H1 (cell line): ENCODE measurements at regions not wholly inside any gene's neighbourhood (a gene's known extent, or its start where the extent isn't known, plus 50 kb on each side); places are given as distances from the start of the nearest gene placed in this dataset.

Experiments
- CTCF ChIA-PET: fragments of 300-600 bp; sonication (Branson Sonifier 250); formaldehyde crosslinking; loops from one replicate; lab custom pipeline; 2021; ENCODE audit not compliant: partially characterized antibody; lab: Charles Lee
- POLR2A ChIA-PET: fragments of 300-600 bp; sonication (Branson Sonifier 250); formaldehyde crosslinking; loops from one replicate; lab custom pipeline; 2021; ENCODE audit warnings: inconsistent platforms; ENCODE audit not compliant: partially characterized antibody; lab: Charles Lee
- DNase-seq, 2 experiments: peaks; one replicate each; pipeline versions ENCODE4 v3.0.0 to v3.0.0-alpha.2; 2010 to 2022; ENCODE audit warnings: low spot score in 2 of 2, low read depth in 1 of 2, mixed read lengths in 1 of 2
- FAIRE-seq: peaks from 2 replicates; lab custom pipeline; 2011; peaks lifted over from hg19 to GRCh38; lab: Jason Lieb, UNC
- H2AFZ ChIP-seq: 2 replicates; pipeline ENCODE4 v1.8.1; 2012; ENCODE audit warnings: low read length, inconsistent platforms
- H2AK5ac ChIP-seq: 2 replicates; pipeline ENCODE4 v1.6.1; 2013; ENCODE audit warnings: low read depth, low read length
- H2BK120ac ChIP-seq: replicated peaks from 2 replicates; pipeline ENCODE3; 2013; ENCODE audit warnings: low read depth, low read length, inconsistent platforms
- H2BK12ac ChIP-seq: 2 replicates; pipeline ENCODE4 v1.6.1; 2013; ENCODE audit warnings: low read depth, low read length
- H2BK15ac ChIP-seq: 2 replicates; pipeline ENCODE4 v1.6.1; 2013; ENCODE audit warnings: low read length
- H2BK20ac ChIP-seq: 2 replicates; pipeline ENCODE4 v1.6.1; 2013; ENCODE audit warnings: low read length
- H2BK5ac ChIP-seq: 2 replicates; pipeline ENCODE4 v1.6.1; 2013; ENCODE audit warnings: low read depth, low read length
- H3K14ac ChIP-seq: 2 replicates; pipeline ENCODE4 v1.6.1; 2013; ENCODE audit warnings: inconsistent platforms; ENCODE audit not compliant: insufficient read length
- H3K18ac ChIP-seq: 2 replicates; pipeline ENCODE4 v1.6.1; 2013; ENCODE audit warnings: low read length; ENCODE audit errors: extremely low read depth
- H3K23ac ChIP-seq: 2 replicates; pipeline ENCODE4 v1.6.1; 2013; ENCODE audit warnings: inconsistent platforms; ENCODE audit not compliant: insufficient read length
- H3K23me2 ChIP-seq: 2 replicates; pipeline ENCODE4 v1.6.1; 2013; ENCODE audit warnings: low read depth, low read length
- H3K27ac ChIP-seq: 2 replicates; pipeline ENCODE4 v1.6.1; 2011; ENCODE audit warnings: low read depth, low read length, inconsistent platforms
- H3K27me3 ChIP-seq, 4 experiments: replicated peaks in 1 of 4; 1 replicate in 1 of 4; 2 replicates in 3 of 4; pipeline versions ENCODE4 v1.6.1 to v1.8.1; 2011 to 2013; ENCODE audit warnings: low read length in 3 of 4, mild to moderate bottlenecking in 3 of 4, inconsistent platforms in 2 of 4, mixed read lengths in 2 of 4, moderate library complexity in 1 of 4; ENCODE audit not compliant: control insufficient read depth in 3 of 4, insufficient read depth in 3 of 4; ENCODE audit errors: extremely low read depth in 1 of 4
- H3K36me3 ChIP-seq, 4 experiments: 2 replicates each; pipeline versions ENCODE4 v1.6.1 to v1.8.1; 2011 to 2013; ENCODE audit warnings: mild to moderate bottlenecking in 4 of 4, low read length in 3 of 4, moderate library complexity in 2 of 4, control low read depth in 1 of 4, inconsistent platforms in 1 of 4; ENCODE audit not compliant: insufficient read depth in 4 of 4, control insufficient read depth in 2 of 4
- H3K4ac ChIP-seq: replicated peaks from 2 replicates; pipeline ENCODE3; 2013; ENCODE audit warnings: low read length, low read depth, mixed read lengths, inconsistent platforms; ENCODE audit not compliant: insufficient read length
- H3K4me1 ChIP-seq, 4 experiments: replicated peaks in 1 of 4; 1 replicate in 1 of 4; 2 replicates in 3 of 4; pipeline versions ENCODE4 v1.6.1 to v1.8.1; 2011 to 2013; ENCODE audit warnings: low read length in 3 of 4, inconsistent platforms in 2 of 4, mixed read lengths in 1 of 4; ENCODE audit not compliant: insufficient read depth in 4 of 4, control insufficient read depth in 3 of 4
- H3K4me2 ChIP-seq, 2 experiments: 2 replicates each; pipeline versions ENCODE4 v1.6.1 to v1.8.1; 2011 to 2013; ENCODE audit warnings: low read depth in 2 of 2, low read length in 2 of 2, control low read depth in 1 of 2, inconsistent platforms in 1 of 2, mild to moderate bottlenecking in 1 of 2; ENCODE audit not compliant: insufficient read depth in 1 of 2
- H3K4me3 ChIP-seq, 4 experiments: fragments of 200-600, 300-600 bp in 1 of 4; sonication (generic), shearing (Covaris generic), sonication (Bioruptor Twin) in 1 of 4; 2 replicates each; pipeline versions ENCODE4 v1.5.1 to v1.8.1; 2011 to 2016; ENCODE audit warnings: low read length in 4 of 4, low read depth in 3 of 4, control low read depth in 2 of 4, inconsistent platforms in 2 of 4, mild to moderate bottlenecking in 2 of 4, mixed read lengths in 1 of 4, moderate library complexity in 1 of 4; ENCODE audit not compliant: insufficient read depth in 2 of 4; ENCODE audit errors: extremely low read depth in 1 of 4
- H3K56ac ChIP-seq: replicated peaks from 2 replicates; pipeline ENCODE3; 2013; ENCODE audit warnings: low read depth, mild to moderate bottlenecking, mixed read lengths, low read length, inconsistent platforms; ENCODE audit not compliant: insufficient read length
- H3K79me1 ChIP-seq: 2 replicates; pipeline ENCODE4 v1.6.1; 2013; ENCODE audit warnings: low read depth, low read length, control low read depth
- H3K79me2 ChIP-seq, 2 experiments: 2 replicates each; pipeline versions ENCODE4 v1.6.1 to v1.8.1; 2012 to 2013; ENCODE audit warnings: low read length in 2 of 2, mild to moderate bottlenecking in 2 of 2, inconsistent platforms in 1 of 2; ENCODE audit not compliant: insufficient read depth in 2 of 2, control insufficient read depth in 1 of 2
- H3K9ac ChIP-seq, 4 experiments: replicated peaks in 1 of 4; 1 replicate in 1 of 4; 2 replicates in 3 of 4; pipeline versions ENCODE4 v1.6.1 to v1.8.1; 2011 to 2013; ENCODE audit warnings: low read depth in 3 of 4, low read length in 3 of 4, control low read depth in 2 of 4, mild to moderate bottlenecking in 2 of 4, moderate library complexity in 2 of 4, inconsistent platforms in 1 of 4; ENCODE audit errors: extremely low read depth in 1 of 4
- H3K9me3 ChIP-seq, 2 experiments: 2 replicates each; pipeline versions ENCODE4 v1.6.1 to v1.8.1; 2012 to 2013; ENCODE audit warnings: mild to moderate bottlenecking in 2 of 2, moderate library complexity in 2 of 2, control low read depth in 1 of 2, inconsistent platforms in 1 of 2, low read depth in 1 of 2, low read length in 1 of 2, mixed read lengths in 1 of 2; ENCODE audit not compliant: insufficient read depth in 2 of 2
- H4K20me1 ChIP-seq, 2 experiments: replicated peaks in 1 of 2; 2 replicates each; pipeline versions ENCODE3 to v1.8.1; 2011 to 2013; ENCODE audit warnings: inconsistent platforms in 2 of 2, low read length in 2 of 2, mild to moderate bottlenecking in 1 of 2; ENCODE audit not compliant: insufficient read depth in 2 of 2, control insufficient read depth in 1 of 2
- H4K5ac ChIP-seq: 2 replicates; pipeline ENCODE4 v1.6.1; 2013; ENCODE audit warnings: low read length, low read depth, mixed read lengths, inconsistent platforms; ENCODE audit not compliant: insufficient read length
- H4K8ac ChIP-seq: 2 replicates; pipeline ENCODE4 v1.8.0; 2013; ENCODE audit warnings: mild to moderate bottlenecking, moderate library complexity, low read length, inconsistent platforms; ENCODE audit not compliant: insufficient read depth; ENCODE audit errors: extremely low read depth
- H4K91ac ChIP-seq: replicated peaks from 2 replicates; pipeline ENCODE3; 2013; ENCODE audit warnings: low read length, mixed read lengths, inconsistent platforms; ENCODE audit not compliant: insufficient read length
- ASH2L ChIP-seq: fragments of 200-600, 300-600 bp; sonication (generic); IDR thresholded peaks from one replicate; pipeline ENCODE4 v1.7.1; 2017; ENCODE audit warnings: low read length
- ATF2 ChIP-seq: IDR thresholded peaks from 2 replicates; pipeline ENCODE4 v1.6.1; 2012; ENCODE audit warnings: low read length, inconsistent platforms
- BCL11A ChIP-seq, 2 experiments: IDR thresholded peaks; one replicate each; pipeline ENCODE4 v1.6.1; 2011; ENCODE audit warnings: low read depth in 2 of 2, low read length in 2 of 2, mild to moderate bottlenecking in 2 of 2
- POLR2A ChIP-seq, 2 experiments: IDR thresholded peaks; 1 replicate in 1 of 2; 2 replicates in 1 of 2; pipeline ENCODE4 v1.6.1; 2011; ENCODE audit warnings: low read depth in 2 of 2, low read length in 2 of 2, mild to moderate bottlenecking in 2 of 2; ENCODE audit errors: control extremely low read depth in 1 of 2
- RBBP5 ChIP-seq: IDR thresholded peaks from 2 replicates; pipeline ENCODE4 v1.7.1; 2012; ENCODE audit warnings: low read depth, mild to moderate bottlenecking, inconsistent platforms, low read length, moderate library complexity, borderline replicate concordance
- RXRA ChIP-seq: IDR thresholded peaks from 2 replicates; pipeline ENCODE4 v1.6.1; 2011; ENCODE audit warnings: low read depth, mild to moderate bottlenecking, low read length, moderate library complexity; ENCODE audit not compliant: insufficient read depth
- SRF ChIP-seq: IDR thresholded peaks from 2 replicates; pipeline ENCODE4 v1.6.1; 2011; ENCODE audit warnings: mild to moderate bottlenecking, low read depth, low read length, moderate library complexity
- SUZ12 ChIP-seq: fragments of 200-600 bp; sonication (generic); IDR thresholded peaks from 2 replicates; pipeline ENCODE4 v1.6.1; 2012; ENCODE audit warnings: mild to moderate bottlenecking, inconsistent platforms, low read length, moderate library complexity, mixed read lengths
- TAF1 ChIP-seq: IDR thresholded peaks from 2 replicates; pipeline ENCODE4 v1.6.1; 2011; ENCODE audit warnings: mild to moderate bottlenecking, low read depth, low read length
- TCF12 ChIP-seq: IDR thresholded peaks from 2 replicates; pipeline ENCODE4 v1.6.1; 2011; ENCODE audit warnings: low read depth, mild to moderate bottlenecking, low read length
- WGBS, 2 experiments: shearing (Covaris generic) in 1 of 2; methylation state at CpG; one replicate each; pipeline versions ENCODE4 v1.1.6 to v1.1.7; 2013 to 2015; ENCODE audit warnings: low lambda C conversion rate in 2 of 2, mixed read lengths in 2 of 2, inconsistent platforms in 1 of 2, low coverage in 1 of 2, missing lambda C conversion rate in 1 of 2; ENCODE audit not compliant: insufficient replicate concordance in 2 of 2, insufficient coverage in 1 of 2, insufficient read length in 1 of 2; ENCODE audit errors: extremely low coverage in 1 of 2, missing lambda C conversion rate in 1 of 2; 5-methylcytosine and 5-hydroxymethylcytosine counted together
- TF ChIP-seq, protein P1 (sequence below): IDR thresholded peaks from 2 replicates; pipeline ENCODE4 v1.6.1; 2012; ENCODE audit warnings: inconsistent platforms

- no peak overlapping the region for H3K4ac ChIP-seq
- no peak overlapping the region for H2AK5ac ChIP-seq
- H3K36me3 ChIP-seq: no peaks in the 10 kb centered on the region
- H4K20me1 ChIP-seq: no peaks in the 10 kb centered on the region
- H3K4me3 ChIP-seq: no peak overlapping the region
- H3K14ac ChIP-seq: no peak overlapping the region
- H2BK5ac ChIP-seq: no peak overlapping the region
- no peak overlapping the region for H2BK15ac ChIP-seq
- no peak overlapping the region for H4K91ac ChIP-seq
- no peak overlapping the region for H3K9ac ChIP-seq
- H3K56ac ChIP-seq: no peak overlapping the region
- no peak overlapping the region for H3K4me2 ChIP-seq
- FAIRE-seq (peak; percentile 65), DNase-seq (no peak)
- H3K79me1 ChIP-seq: no peaks in the 10 kb centered on the region
- peaks cover 0 to 7% (median 1%) of the 10 kb centered on the region in 4 experiments; a peak in 3 of 7 replicates for H3K4me1 ChIP-seq
- no peak overlapping the region for H2AFZ ChIP-seq
- no peak overlapping the region for H3K27ac ChIP-seq
- H4K8ac ChIP-seq: no peak overlapping the region
- ChIA-PET CTCF (interaction anchor here (0.7 to 0.9 kb wide), 2 partner anchors 103 to 283 kb away, joined by 3 read pairs; no protein-coding TSS in a partner anchor), POLR2A (no interaction called here)
- no peaks in the 10 kb centered on the region for H3K23me2 ChIP-seq
- WGBS, 2 experiments: 82% methylated on average over 5 of the region's 5 CpGs; no CpG with 5 or more reads in 1 of the 2 experiments
- H2BK20ac ChIP-seq: no peak overlapping the region
- H4K5ac ChIP-seq: no peak overlapping the region
- H3K23ac ChIP-seq: no peak overlapping the region
- no peaks in the 10 kb centered on the region for H3K79me2 ChIP-seq
- H3K18ac ChIP-seq: no peak overlapping the region
- no peak overlapping the region for H2BK12ac ChIP-seq
- no peak overlapping the region for H2BK120ac ChIP-seq
- H3K9me3 ChIP-seq: no peaks in the 10 kb centered on the region
- H3K27me3 ChIP-seq: no peaks in the 10 kb centered on the region; a peak in 1 of 7 replicates
- TF ChIP-seq, protein P1, sequence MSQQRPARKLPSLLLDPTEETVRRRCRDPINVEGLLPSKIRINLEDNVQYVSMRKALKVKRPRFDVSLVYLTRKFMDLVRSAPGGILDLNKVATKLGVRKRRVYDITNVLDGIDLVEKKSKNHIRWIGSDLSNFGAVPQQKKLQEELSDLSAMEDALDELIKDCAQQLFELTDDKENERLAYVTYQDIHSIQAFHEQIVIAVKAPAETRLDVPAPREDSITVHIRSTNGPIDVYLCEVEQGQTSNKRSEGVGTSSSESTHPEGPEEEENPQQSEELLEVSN: no peak
- no peak for TF ChIP-seq ATF2
- no peak for TF ChIP-seq RXRA
- TF ChIP-seq SUZ12: no peak
- no peak for TF ChIP-seq TCF12
- no peak for TF ChIP-seq BCL11A (IDR thresholded peaks at IDR 0.05; ENCODE audit: low read depth in 2 of 2, low read length in 2 of 2)
- no peak for TF ChIP-seq POLR2A (IDR thresholded peaks at IDR 0.05; ENCODE audit: control extremely low read depth in 1 of 2, low read depth in 2 of 2, low read length in 2 of 2)
- TF ChIP-seq ASH2L: no peak
- TF ChIP-seq TAF1: no peak
- no peak for TF ChIP-seq SRF
- TF ChIP-seq RBBP5: no peak
Measured at GRCh38 chr16:59295993-59296736, 562.0 kb upstream of the GOT2 start.
